ENCODE measurements at regions not wholly inside any gene's neighbourhood (a gene's known extent, or its start where the extent isn't known, plus 50 kb on each side); places are given as distances from the start of the nearest gene placed in this dataset.

DNA sequence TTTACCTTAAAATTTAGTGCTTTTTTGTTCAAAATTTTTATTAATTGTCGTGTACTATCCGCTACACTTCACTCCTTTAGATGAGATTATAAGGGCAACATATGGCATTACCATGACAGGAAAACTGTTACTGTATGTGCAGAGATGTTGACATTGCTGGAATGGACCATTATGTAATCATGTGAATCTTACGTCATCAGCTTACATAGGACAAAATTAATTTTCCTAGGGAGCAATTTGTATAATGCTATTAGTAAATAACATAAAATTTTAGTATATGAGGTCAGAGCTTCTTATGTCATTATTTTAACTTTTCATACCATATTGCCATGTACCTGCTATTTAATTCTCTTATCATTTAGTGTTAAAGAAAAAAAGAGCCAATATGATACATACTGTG, 110.4 kb upstream of the KLHL1 start:
- TF ChIP-seq GZF1 (CRISPR knock-in tag; IDR thresholded peaks at IDR 0.05) (no peak), KIAA2018 (CRISPR knock-in tag; IDR thresholded peaks at IDR 0.05; ENCODE audit: borderline replicate concordance) (no peak), ZNF660 (CRISPR knock-in tag; IDR thresholded peaks at IDR 0.05; ENCODE audit: borderline replicate concordance, low read depth) (no peak), HDAC1 (CRISPR knock-in tag; IDR thresholded peaks at IDR 0.05) (no peak), ZNF646 (CRISPR knock-in tag; IDR thresholded peaks at IDR 0.05) (no peak), GABPA (IDR thresholded peaks at IDR 0.05; ENCODE audit: low read depth, low read length) (no peak), GABPA (CRISPR knock-in tag; IDR thresholded peaks at IDR 0.05; ENCODE audit: low read depth) (no peak), BCL6 (CRISPR knock-in tag; IDR thresholded peaks at IDR 0.05) (no peak), AKAP8 (CRISPR knock-in tag; IDR thresholded peaks at IDR 0.05) (no peak), GATAD1 (CRISPR knock-in tag; IDR thresholded peaks at IDR 0.05) (no peak), SAP130 (CRISPR knock-in tag; IDR thresholded peaks at IDR 0.05; ENCODE audit: low read depth) (no peak)
- TF ChIP-seq, protein P1, sequence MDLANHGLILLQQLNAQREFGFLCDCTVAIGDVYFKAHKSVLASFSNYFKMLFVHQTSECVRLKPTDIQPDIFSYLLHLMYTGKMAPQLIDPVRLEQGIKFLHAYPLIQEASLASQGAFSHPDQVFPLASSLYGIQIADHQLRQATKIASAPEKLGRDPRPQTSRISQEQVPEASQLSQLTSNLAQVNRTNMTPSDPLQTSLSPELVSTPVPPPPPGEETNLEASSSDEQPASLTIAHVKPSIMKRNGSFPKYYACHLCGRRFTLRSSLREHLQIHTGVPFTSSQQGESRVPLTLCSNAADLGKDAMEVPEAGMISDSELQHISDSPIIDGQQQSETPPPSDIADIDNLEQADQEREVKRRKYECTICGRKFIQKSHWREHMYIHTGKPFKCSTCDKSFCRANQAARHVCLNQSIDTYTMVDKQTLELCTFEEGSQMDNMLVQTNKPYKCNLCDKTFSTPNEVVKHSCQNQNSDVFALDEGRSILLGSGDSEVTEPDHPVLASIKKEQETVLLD (CRISPR knock-in tag; IDR thresholded peaks at IDR 0.05; ENCODE audit: low read depth) = no peak
- TF ChIP-seq, protein P2, sequence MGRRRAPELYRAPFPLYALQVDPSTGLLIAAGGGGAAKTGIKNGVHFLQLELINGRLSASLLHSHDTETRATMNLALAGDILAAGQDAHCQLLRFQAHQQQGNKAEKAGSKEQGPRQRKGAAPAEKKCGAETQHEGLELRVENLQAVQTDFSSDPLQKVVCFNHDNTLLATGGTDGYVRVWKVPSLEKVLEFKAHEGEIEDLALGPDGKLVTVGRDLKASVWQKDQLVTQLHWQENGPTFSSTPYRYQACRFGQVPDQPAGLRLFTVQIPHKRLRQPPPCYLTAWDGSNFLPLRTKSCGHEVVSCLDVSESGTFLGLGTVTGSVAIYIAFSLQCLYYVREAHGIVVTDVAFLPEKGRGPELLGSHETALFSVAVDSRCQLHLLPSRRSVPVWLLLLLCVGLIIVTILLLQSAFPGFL (CRISPR knock-in tag; IDR thresholded peaks at IDR 0.05) = no peak
